H9 (cell line): ENCODE measurements at regions not wholly inside any gene's neighbourhood (a gene's known extent, or its start where the extent isn't known, plus 50 kb on each side); places are given as distances from the start of the nearest gene placed in this dataset.

Source experiments
- DNase-seq: peaks from one replicate; pipeline ENCODE4 v3.0.0-alpha.2; 2017
- H2AFZ ChIP-seq: one replicate; pipeline ENCODE4 v1.6.1; 2013; ENCODE audit warnings: mild to moderate bottlenecking, low read length, control low read depth, moderate library complexity
- H2AK5ac ChIP-seq: 2 replicates; pipeline ENCODE4 v1.6.1; 2013; ENCODE audit warnings: low read length, control low read depth, mixed read lengths; ENCODE audit not compliant: insufficient read length
- H2BK120ac ChIP-seq: one replicate; pipeline ENCODE4 v1.6.1; 2013; ENCODE audit warnings: low read depth, mild to moderate bottlenecking, low read length, control low read depth, inconsistent platforms; ENCODE audit not compliant: poor library complexity, severe bottlenecking
- H2BK12ac ChIP-seq: 2 replicates; pipeline ENCODE4 v1.6.1; 2013; ENCODE audit warnings: low read length, control low read depth, mixed read lengths, low read depth; ENCODE audit not compliant: insufficient read length
- H2BK15ac ChIP-seq: 2 replicates; pipeline ENCODE4 v1.6.1; 2013; ENCODE audit warnings: low read depth, low read length, control low read depth
- H2BK20ac ChIP-seq: one replicate; pipeline ENCODE4 v1.6.1; 2013; ENCODE audit warnings: low read depth, mild to moderate bottlenecking, low read length, control low read depth, inconsistent platforms; ENCODE audit not compliant: poor library complexity, severe bottlenecking
- H2BK5ac ChIP-seq: 2 replicates; pipeline ENCODE4 v1.6.1; 2013; ENCODE audit warnings: low read length, control low read depth, mixed read lengths; ENCODE audit not compliant: insufficient read length
- H3K14ac ChIP-seq: 2 replicates; pipeline ENCODE4 v1.6.1; 2013; ENCODE audit warnings: low read length, control low read depth; ENCODE audit not compliant: insufficient read depth
- H3K18ac ChIP-seq: 2 replicates; pipeline ENCODE4 v1.6.1; 2013; ENCODE audit warnings: low read depth, mild to moderate bottlenecking, mixed read lengths, low read length, control low read depth; ENCODE audit not compliant: insufficient read length
- H3K23ac ChIP-seq: 2 replicates; pipeline ENCODE4 v1.6.1; 2013; ENCODE audit warnings: low read length, control low read depth, mixed read lengths, low read depth; ENCODE audit not compliant: insufficient read length
- H3K23me2 ChIP-seq: 2 replicates; pipeline ENCODE4 v1.6.1; 2013; ENCODE audit warnings: low read depth, mild to moderate bottlenecking, mixed read lengths, low read length, control low read depth; ENCODE audit not compliant: insufficient read length, poor library complexity, severe bottlenecking
- H3K27ac ChIP-seq: 2 replicates; pipeline ENCODE4 v1.5.1; 2013; ENCODE audit warnings: low read length, control low read depth, mixed read lengths, low read depth; ENCODE audit not compliant: insufficient read length
- H3K27me3 ChIP-seq: 2 replicates; pipeline ENCODE4 v1.6.1; 2013; ENCODE audit warnings: low read length, control low read depth, inconsistent platforms; ENCODE audit not compliant: insufficient read depth
- H3K4ac ChIP-seq: 2 replicates; pipeline ENCODE4 v1.6.1; 2013; ENCODE audit warnings: low read depth, mild to moderate bottlenecking, control low read depth, inconsistent platforms, low read length, moderate library complexity
- H3K4me1 ChIP-seq: 2 replicates; pipeline ENCODE4 v1.6.1; 2013; ENCODE audit warnings: low read length, control low read depth, inconsistent platforms; ENCODE audit not compliant: insufficient read depth
- H3K4me2 ChIP-seq: 2 replicates; pipeline ENCODE4 v1.6.1; 2013; ENCODE audit warnings: low read length, control low read depth, mixed read lengths; ENCODE audit not compliant: insufficient read length, insufficient read depth
- H3K56ac ChIP-seq: 2 replicates; pipeline ENCODE4 v1.6.1; 2013; ENCODE audit warnings: low read depth, mild to moderate bottlenecking, mixed read lengths, low read length, control low read depth; ENCODE audit not compliant: insufficient read length
- H3K79me1 ChIP-seq: 2 replicates; pipeline ENCODE4 v1.6.1; 2013; ENCODE audit warnings: low read depth, mild to moderate bottlenecking, moderate library complexity, low read length, control low read depth, inconsistent platforms; ENCODE audit not compliant: insufficient read depth, poor library complexity, severe bottlenecking
- H3K79me2 ChIP-seq: 2 replicates; pipeline ENCODE4 v1.6.1; 2013; ENCODE audit warnings: low read length, control low read depth, inconsistent platforms; ENCODE audit not compliant: insufficient read depth
- H3K9ac ChIP-seq: 2 replicates; pipeline ENCODE4 v1.6.1; 2013; ENCODE audit warnings: low read length, control low read depth, mixed read lengths; ENCODE audit not compliant: insufficient read length; ENCODE audit errors: extremely low read depth
- H3K9me3 ChIP-seq: one replicate; pipeline ENCODE4 v1.6.1; 2013; ENCODE audit warnings: low read depth, low read length, inconsistent platforms; ENCODE audit not compliant: control insufficient read depth
- H3T11ph ChIP-seq: one replicate; pipeline ENCODE4 v1.6.1; 2013; ENCODE audit warnings: mild to moderate bottlenecking, low read length, control low read depth, inconsistent platforms
- H4K20me1 ChIP-seq: one replicate; pipeline ENCODE4 v1.6.1; 2013; ENCODE audit not compliant: control insufficient read depth, insufficient read length, insufficient read depth
- H4K5ac ChIP-seq: 2 replicates; pipeline ENCODE4 v1.6.1; 2013; ENCODE audit warnings: low read depth, mild to moderate bottlenecking, mixed read lengths, low read length, control low read depth; ENCODE audit not compliant: insufficient read length
- H4K8ac ChIP-seq: replicated peaks from 2 replicates; pipeline ENCODE4 v1.6.1; 2013; ENCODE audit warnings: low read length, control low read depth, mixed read lengths, low read depth; ENCODE audit not compliant: insufficient read length
- H4K91ac ChIP-seq: 2 replicates; pipeline ENCODE4 v1.6.1; 2013; ENCODE audit warnings: low read depth, mild to moderate bottlenecking, moderate library complexity, mixed read lengths, low read length, control low read depth; ENCODE audit not compliant: insufficient read length
- H3K27ac Mint-ChIP-seq, 3 experiments: 2 replicates in 2 of 3; 3 replicates in 1 of 3; pipeline ENCODE4 v1.8.0; 2020 to 2021; ENCODE audit warnings: mixed read lengths in 3 of 3, mild to moderate bottlenecking in 1 of 3, moderate library complexity in 1 of 3
- H3K27me3 Mint-ChIP-seq: 2 replicates; pipeline ENCODE4 v1.8.0; 2021; ENCODE audit warnings: low read depth, mild to moderate bottlenecking, moderate library complexity, mixed read lengths
- H3K36me3 Mint-ChIP-seq, 3 experiments: 2 replicates in 2 of 3; 3 replicates in 1 of 3; pipeline ENCODE4 v1.8.0; 2020 to 2021; ENCODE audit warnings: low read depth in 3 of 3, mixed read lengths in 3 of 3; ENCODE audit not compliant: insufficient read depth in 1 of 3
- H3K4me1 Mint-ChIP-seq, 2 experiments: 2 replicates each; pipeline ENCODE4 v1.8.0; 2020; ENCODE audit warnings: mixed read lengths in 2 of 2
- H3K4me3 Mint-ChIP-seq, 2 experiments: 2 replicates in 1 of 2; 3 replicates in 1 of 2; pipeline ENCODE4 v1.8.0; 2020 to 2021; ENCODE audit warnings: mild to moderate bottlenecking in 2 of 2, mixed read lengths in 2 of 2, moderate library complexity in 1 of 2
- H3K9me3 Mint-ChIP-seq, 2 experiments: 2 replicates in 1 of 2; 3 replicates in 1 of 2; pipeline ENCODE4 v1.8.0; 2020; ENCODE audit warnings: mild to moderate bottlenecking in 2 of 2, mixed read lengths in 2 of 2, moderate library complexity in 1 of 2
- WGBS: extraction: QIAGEN DNeasy Blood & Tissue Kit; methylation state at CpG from one replicate; pipeline ENCODE4 v1.1.7; 2013; ENCODE audit warnings: missing lambda C conversion rate, low lambda C conversion rate, mixed read lengths; ENCODE audit not compliant: insufficient read length; ENCODE audit errors: extremely low coverage; 5-methylcytosine and 5-hydroxymethylcytosine counted together
- TF ChIP-seq, protein P1 (sequence below): fragments of 200-600 bp; sonication (generic); conservative IDR thresholded peaks from 3 replicates; pipeline ENCODE4 v1.8.0; 2021; ENCODE audit warnings: antibody characterized with exemption, mild to moderate bottlenecking

- H3K9me3 Mint-ChIP-seq: peaks cover 9 to 11% of the 10 kb centered on the region in 2 experiments
- H3K27me3 Mint-ChIP-seq: no peaks in the 10 kb centered on the region
- H4K20me1 ChIP-seq: no peaks in the 10 kb centered on the region
- no peak overlapping the region for H2AK5ac ChIP-seq
- no peaks in the 10 kb centered on the region for H3K23me2 ChIP-seq
- H4K5ac ChIP-seq: no peak overlapping the region
- no peak overlapping the region for H2BK15ac ChIP-seq
- TF ChIP-seq, protein P1, sequence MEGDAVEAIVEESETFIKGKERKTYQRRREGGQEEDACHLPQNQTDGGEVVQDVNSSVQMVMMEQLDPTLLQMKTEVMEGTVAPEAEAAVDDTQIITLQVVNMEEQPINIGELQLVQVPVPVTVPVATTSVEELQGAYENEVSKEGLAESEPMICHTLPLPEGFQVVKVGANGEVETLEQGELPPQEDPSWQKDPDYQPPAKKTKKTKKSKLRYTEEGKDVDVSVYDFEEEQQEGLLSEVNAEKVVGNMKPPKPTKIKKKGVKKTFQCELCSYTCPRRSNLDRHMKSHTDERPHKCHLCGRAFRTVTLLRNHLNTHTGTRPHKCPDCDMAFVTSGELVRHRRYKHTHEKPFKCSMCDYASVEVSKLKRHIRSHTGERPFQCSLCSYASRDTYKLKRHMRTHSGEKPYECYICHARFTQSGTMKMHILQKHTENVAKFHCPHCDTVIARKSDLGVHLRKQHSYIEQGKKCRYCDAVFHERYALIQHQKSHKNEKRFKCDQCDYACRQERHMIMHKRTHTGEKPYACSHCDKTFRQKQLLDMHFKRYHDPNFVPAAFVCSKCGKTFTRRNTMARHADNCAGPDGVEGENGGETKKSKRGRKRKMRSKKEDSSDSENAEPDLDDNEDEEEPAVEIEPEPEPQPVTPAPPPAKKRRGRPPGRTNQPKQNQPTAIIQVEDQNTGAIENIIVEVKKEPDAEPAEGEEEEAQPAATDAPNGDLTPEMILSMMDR: no peak
- H3K14ac ChIP-seq: no peak overlapping the region
- no peak overlapping the region for H3K4me3 Mint-ChIP-seq
- no peak overlapping the region for H2BK20ac ChIP-seq
- no peak overlapping the region for H2AFZ ChIP-seq
- WGBS: no CpG with 5 or more reads among the region's 4 CpGs
- no peak overlapping the region for H3K56ac ChIP-seq
- no peaks in the 10 kb centered on the region for H3K9me3 ChIP-seq
- no peak overlapping the region; a peak in 1 of 7 replicates for H3K27ac Mint-ChIP-seq
- peaks cover 3 to 17% (median 4%) of the 10 kb centered on the region in 3 experiments; a peak in 4 of 7 replicates for H3K36me3 Mint-ChIP-seq
- H3T11ph ChIP-seq: no peak overlapping the region
- H4K8ac ChIP-seq: no peak overlapping the region
- H2BK120ac ChIP-seq: no peak overlapping the region
- H3K9ac ChIP-seq: no peak overlapping the region
- no peak overlapping the region for H3K18ac ChIP-seq
- H3K27me3 ChIP-seq: no peaks in the 10 kb centered on the region
- no peak overlapping the region for H3K4me2 ChIP-seq
- H3K4ac ChIP-seq: no peak overlapping the region
- no peaks in the 10 kb centered on the region for H3K79me2 ChIP-seq
- no peak overlapping the region for H2BK12ac ChIP-seq
- DNase-seq: no peak
- no peak overlapping the region for H2BK5ac ChIP-seq
- no peak overlapping the region for H3K27ac ChIP-seq
- H3K79me1 ChIP-seq: no peaks in the 10 kb centered on the region
- H3K23ac ChIP-seq: no peak overlapping the region
- H4K91ac ChIP-seq: no peak overlapping the region
- no peaks in the 10 kb centered on the region; the same call in 1 of the 2 replicates for H3K4me1 ChIP-seq
- peaks cover 54 to 61% of the 10 kb centered on the region in 2 experiments for H3K4me1 Mint-ChIP-seq
Observed at GRCh38 chr18:33836564-33836963, 258.5 kb downstream of the ASXL3 start.
